Limb (tissue), 2 donors: ENCODE measurements at regions not wholly inside any gene's neighbourhood (a gene's known extent, or its start where the extent isn't known, plus 50 kb on each side); places are given as distances from the start of the nearest gene placed in this dataset.
"Not testable (repeated sequence)": the region's sequence is repeated elsewhere in the genome, so short reads cannot be mapped to it uniquely, and the experiment has no call there.

Experiments
- DNase-seq, 2 donors: peaks; one replicate each; pipeline ENCODE4 v3.0.0-alpha.2; 2016; ENCODE audit errors: extremely low spot score in 2 of 2

DNA sequence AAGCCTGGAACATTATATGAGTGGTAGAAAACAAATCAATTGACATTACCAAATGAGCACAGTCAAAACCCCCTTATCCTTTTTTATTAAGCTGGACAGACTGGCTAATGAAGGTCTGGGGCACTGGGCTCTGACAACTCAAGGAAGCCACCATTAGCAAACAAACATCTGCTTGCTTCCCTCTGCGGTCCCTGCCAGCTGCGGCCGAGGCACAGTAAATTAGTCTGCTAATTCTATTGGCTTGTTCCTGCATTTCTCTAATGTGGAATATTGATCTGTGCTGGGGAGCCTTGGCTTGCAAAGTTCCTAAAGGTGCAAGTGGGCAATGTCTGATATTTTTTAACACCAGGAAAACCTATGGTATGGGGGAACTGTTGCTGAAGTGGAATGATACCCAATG is 300.3 kb downstream of the MTX2 start:
- no peak for DNase-seq

DNA sequence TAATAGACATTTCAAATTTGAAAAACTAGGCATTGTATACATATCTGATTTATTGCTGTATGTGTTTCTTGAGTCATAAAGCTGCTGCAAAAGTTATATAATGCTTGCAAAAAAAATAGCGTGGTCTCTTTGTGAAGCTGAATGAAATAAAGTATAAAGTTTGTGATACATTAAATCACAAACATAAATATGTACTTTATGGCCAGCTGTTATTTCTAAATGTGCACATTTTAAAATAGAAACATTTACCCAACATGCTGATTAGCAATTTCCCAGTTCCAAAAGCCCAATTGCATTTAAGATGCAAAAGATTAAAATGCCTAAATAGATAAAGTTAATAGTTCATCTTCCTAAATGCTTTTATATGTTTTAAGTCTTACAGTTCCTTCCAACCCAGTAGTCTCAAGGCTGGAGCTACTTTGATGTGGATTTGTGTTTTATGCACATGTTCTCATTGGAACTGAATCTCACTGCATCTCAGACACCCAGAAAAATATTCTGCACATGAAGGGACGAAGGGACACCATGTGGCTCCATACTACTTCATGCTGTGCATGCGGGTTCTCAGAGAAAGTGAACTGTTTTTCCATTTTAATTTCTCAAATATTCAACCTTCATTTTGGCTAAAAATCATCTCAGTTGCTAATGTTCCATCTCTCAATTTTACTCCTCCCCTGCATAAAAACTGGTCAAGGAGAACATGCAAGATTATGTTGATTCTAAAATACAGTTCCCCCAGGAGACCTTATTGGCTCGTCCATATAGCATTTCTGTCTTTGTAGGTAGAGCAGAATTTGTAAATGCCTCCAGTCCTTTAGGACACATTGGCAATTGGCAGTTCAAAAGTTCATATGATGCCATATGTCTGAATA is 304.6 kb downstream of the MTX2 start:
- no peak for DNase-seq

DNA sequence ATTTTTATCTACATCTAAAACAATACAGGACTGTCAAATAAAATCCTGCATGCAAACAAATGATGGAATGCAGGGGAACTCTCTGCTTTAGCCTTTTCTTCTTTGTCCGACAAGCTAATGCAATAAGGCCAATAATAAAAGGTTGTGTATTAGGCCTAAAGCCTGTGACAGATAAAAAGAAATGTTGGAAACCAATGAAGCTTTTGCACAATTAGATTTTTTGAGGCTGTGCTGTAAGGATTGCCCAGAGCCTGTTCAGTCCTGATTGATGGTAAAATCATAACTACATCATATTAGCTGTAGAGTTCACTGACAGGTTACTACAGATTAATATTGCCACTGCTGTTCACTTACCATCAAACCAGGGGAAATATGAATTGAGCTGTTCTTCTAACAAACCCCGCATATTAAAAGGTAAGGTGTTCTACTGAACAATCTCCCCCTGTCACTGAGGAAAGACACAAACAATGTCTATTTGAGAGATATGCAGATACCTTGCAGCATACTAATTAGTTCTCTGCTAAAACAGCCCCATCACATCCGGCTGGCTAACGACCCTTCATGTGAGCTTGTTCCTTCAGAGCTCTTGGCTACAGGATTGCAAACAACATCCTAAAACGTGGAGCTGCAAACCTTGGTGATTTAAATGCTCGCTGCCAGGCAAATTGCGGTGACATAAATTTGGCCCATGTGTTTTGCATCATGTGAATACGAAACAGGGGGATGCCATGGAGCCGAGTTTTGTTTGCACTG is 305.4 kb downstream of the MTX2 start:
- DNase-seq, result no peak

DNA sequence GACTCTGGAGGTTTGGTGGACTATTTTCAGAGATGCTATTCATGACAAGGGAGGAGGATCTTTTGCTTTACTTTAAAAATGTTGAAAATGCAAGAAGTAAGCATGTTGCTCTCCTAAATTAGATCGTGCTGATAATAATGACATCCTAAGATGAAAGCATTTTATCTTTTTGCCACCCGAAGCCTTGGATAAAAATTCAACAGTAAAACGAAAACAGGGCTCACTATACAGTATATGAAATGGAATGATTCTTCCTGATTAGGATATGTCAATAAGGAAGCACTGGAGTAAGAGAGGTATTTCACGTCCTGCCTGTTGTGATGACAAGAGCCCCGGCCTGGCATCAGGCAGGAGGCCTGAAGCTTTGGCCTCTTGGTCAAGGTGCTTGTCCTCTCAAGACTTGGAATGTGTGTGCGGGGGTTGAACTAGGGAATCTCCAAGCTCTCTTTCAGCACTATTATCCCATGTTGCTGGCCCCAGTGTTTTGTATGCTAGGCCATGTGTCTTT is 306.0 kb downstream of the MTX2 start:
- DNase-seq, result no peak

DNA sequence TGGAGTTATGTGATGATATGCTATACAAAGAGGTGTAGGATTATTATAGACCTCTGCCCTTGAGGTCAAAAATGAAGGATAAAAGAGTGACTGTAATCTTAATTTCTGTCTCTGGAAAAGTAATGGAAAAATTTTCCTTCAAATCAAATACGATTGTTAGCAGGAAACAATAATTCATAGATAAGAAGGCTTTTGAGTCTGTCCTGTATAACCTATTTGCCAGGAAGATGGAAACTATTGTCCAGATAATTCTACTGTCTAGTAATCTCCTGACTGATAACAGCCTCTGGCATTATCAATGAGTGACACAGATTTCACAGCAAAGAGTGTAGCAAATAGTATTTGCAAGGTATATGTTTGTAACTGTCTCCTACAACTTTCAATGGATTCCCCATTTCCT is 307.8 kb downstream of the MTX2 start:
- no peak for DNase-seq

DNA sequence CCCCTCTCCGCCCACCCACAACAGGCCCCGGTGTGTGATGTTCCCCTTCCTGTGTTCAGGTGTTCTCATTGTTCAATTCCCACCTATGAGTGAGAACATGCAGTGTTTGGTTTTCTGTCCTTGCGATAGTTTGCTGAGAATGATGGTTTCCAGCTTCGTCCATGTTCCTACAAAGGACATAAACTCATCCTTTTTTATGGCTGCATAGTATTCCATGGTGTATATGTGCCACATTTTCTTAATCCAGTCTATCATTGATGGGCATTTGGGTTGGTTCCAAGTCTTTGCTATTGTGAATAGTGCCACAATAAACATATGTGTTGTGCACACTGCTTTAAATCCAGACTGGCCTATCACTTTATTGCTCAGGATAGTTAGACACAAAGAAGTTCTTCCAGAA is 309.1 kb downstream of the MTX2 start:
- DNase-seq, result not testable (repeated sequence)

DNA sequence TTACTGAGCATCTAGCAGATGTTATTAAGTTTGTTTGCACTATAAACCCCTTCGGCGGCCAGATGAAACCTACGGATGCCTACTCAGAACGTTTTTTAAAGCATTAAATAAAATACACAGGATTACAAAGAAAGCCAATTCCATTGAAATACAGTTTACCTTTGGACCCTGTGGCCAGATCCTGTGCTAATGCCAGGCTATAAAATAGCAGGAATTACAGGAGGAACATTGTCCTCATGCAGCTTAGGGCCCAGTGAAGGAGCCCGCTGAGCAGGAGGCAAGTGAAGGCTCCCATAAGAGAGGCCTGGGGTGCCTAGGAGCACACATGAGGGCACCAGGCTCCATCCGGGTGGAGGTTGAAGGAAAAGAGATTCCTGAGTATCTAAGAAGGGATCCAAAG is 310.4 kb downstream of the MTX2 start:
- no peak for DNase-seq

DNA sequence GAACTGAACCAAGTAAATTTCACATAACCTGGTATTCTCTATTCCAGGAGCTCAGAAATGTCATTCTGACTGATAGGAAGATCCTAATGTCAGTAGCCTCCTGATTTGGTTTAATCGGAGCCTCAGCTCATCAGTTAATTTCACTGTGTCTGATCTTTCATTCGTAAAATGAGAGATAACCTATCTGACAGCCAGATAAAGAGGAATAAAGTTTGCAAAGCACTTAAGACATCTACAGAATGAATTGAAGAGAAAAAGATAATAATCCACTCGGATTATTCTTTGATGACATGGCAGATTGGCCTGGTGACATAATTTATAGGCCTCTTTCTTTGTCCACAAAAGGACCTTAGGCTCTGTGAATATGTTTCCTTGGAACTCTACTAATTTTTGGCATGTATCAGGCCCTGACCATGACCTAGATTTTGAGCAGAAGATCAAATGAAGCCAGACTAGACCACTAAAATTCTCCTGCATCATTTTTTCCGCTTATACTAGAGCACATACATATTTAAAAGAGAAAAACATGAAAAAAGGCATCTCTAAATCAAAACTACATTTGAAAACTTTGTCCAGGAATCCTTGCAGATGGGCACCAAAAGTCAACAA is 312.4 kb downstream of the MTX2 start:
- DNase-seq, result no peak

DNA sequence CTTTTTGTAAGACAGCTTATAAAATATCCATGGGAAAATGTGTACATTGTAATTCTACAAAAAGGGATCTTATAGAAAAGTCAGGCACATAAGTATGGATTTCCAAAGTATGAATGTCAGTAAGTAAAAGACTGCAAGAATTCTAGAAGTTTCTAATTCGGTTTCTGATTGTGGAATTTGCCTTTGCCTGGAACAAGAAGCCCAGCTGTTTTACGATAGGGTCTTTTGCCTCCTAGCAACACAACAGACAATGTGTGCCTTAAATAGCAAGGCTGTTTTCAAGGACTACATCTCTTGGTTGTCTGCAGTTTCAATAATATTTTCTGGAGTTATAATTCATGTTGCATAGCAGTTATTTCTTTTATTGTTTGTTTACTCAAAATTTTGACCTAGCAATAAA is 312.9 kb downstream of the MTX2 start:
- peak in 1 of 2 donors; percentile 48 for DNase-seq

DNA sequence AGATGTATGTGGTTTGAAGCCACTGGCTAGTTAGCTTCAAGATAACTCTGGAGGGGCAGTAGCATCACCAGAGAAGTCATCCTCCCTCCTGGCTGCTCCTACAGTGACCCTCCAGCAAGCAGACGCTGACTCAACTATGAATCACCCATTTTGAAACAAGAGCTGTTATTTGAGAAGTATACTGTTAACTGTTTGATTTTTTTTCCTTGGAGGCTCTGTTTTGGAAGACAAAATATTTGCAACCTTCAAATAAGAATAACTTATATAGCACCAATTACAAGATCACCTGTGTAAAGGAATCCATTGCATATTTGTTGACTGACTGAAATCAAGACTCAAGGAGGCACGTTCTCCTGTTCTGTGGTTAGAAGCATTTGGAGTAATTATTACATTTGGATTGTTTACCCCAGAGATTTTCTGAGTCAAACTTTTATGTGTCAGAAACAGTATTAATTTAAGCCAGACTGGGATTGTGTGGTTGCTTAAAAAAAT is 313.8 kb downstream of the MTX2 start:
- peak in 1 of 2 donors; percentile 45 for DNase-seq

DNA sequence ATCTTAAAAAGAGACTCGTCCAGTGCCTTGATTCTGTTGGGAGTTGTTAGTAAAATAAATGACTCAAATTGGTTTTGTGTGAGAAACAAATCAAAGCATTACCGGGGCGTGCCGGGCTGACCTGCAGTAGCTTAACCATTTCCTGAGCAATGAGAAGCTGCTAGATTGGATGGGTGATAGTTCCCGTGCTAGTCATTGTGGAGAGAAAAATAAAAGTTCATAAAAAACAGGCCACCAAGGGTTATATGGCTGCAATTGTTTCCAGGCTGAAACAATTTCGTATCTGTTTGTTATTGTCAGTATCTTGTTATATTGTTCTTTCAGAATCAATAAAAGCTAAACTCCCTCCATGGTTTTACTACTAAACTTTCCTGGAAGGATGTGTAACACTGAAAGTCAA is 314.4 kb downstream of the MTX2 start:
- no peak for DNase-seq

DNA sequence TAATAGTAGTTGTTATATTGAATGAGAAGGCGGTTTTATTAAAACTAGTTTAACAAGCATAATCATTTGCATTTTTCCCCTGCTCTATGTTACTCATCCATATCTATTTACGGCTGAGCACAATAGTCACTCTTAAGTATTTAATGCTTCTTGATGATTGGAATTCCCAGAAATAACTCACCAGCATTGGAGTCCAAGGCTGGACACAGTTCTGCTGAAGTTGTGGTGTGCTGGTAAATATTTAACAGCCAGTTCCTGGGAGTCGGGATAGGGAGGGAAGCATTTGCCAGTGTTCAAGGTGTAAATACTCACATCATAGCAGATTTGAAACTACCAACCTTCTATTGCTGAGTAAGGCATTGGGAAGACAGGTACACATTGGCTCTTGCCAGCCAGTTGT is 315.1 kb downstream of the MTX2 start:
- no peak for DNase-seq

DNA sequence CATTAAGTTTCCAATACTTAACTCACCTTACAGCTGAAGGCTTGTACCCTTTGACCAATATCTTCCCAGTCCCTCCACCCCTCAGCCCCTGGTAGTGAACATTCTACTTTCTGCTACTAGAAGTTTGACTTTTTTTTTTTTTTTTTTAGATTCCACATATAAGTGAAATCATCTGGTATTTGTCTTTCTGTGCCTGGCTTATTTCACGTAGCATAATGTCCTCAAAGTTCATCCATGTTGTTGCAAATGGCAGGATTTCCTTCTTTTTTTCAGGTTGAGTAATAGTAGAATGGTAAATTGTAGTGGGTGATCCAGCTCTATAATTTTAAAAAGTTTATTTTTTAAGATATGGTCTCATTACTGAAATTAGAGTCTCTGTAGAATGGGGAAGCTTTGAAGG is 316.0 kb downstream of the MTX2 start:
- DNase-seq, result no peak

DNA sequence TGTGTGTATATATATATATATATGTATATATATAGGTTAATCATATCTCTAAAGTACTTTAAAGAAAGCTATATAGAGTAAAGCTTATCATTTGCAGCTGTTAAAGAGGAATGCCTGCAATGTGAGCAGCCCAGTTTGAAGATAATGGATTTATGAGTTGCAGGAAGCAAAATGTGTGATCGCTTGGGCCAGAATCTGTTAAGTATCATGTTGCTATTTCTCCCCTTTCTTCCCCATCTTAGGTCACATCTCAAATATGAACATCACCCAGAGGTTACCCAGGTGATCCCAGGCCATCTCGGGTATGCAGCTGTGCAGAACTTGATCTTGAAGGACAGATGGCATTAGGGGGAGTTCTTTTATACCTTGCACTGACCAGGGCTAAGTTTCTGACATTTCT is 316.5 kb downstream of the MTX2 start:
- peak in 1 of 2 donors; percentile 24 for DNase-seq

DNA sequence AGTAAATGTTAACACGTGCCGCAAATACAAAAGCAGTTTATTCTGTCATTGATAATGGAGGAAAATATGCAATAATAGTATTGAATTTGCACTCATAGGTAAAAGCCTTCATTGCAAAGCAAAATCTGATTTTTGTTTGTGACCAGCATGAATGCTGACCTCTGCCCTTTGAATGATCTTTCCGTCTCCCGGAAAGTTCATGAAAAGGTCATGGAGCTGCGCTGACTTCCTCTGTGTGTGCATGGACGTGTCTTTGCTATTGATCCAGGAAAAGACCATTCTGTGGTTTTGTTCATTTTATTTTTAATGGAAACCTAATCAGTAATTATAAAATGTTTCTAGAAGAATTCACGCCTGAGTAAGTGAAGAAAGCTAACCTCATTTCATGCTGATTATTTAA is 320.0 kb downstream of the MTX2 start:
- no peak for DNase-seq

DNA sequence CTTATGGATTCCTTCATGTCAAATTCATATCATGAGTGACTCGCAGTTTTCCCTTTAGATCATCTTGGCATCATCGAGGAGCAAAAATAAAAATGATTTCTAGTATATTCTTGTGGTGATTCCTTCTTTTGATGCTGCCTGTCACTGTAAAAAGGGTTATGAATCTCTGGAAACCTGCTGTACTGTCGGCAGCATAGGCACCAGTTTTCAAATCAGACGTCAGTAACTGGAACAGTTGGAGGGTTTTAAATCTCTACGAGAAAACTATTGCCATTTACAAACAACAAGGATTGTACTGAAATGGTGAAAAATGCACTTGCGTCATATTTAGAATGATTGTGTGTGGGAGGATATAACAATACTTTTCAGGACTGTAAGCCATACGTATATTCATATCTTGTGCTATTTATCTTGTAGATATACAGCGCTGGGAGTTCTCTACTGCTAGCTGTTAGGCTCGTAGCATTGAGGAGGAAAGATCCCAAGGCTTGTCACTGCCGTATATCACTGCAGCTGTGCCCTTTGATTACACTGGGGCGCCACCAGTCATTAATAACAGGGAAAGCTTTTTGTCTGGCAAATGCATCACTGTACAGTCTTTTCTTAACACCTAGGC is 320.7 kb downstream of the MTX2 start:
- peak in 1 of 2 donors; percentile 34 for DNase-seq

DNA sequence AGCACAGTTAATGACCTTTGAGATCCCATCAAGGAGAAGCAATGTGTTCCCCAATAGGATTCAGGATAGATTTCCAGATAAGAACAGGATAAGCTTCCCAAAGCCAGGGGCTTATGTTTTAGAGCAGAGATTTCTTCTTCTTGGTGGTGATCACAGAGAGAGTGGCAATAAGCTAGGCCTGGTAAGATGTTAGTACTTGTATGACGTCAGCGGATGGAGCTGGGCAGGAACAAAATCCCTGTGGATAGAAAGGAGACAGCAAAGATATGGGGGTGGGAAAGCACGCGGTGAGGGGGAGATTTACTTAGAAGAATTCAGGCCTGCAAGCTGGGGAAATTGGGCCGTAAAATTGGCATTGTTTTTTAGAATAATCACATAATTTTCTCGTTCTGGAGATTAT is 323.0 kb downstream of the MTX2 start:
- no peak for DNase-seq

DNA sequence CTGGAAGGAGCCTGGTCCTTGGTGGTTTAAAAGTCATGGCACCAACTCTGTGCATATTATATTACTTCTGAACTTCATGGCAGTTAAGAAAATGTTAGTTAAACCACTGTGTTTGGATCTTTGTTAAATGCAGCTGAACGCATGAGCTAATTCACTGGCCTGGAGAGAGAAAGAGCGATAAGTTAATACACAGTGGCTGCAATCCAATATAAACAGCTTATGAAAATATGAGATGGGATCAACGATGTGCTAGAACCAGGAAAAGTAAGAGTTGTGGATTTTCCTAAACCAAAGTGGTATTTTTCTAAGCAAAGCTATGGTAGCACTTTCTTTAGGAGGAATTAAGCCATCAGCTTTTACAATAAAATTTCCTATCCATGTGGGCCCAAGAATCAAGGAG is 326.7 kb downstream of the MTX2 start:
- no peak for DNase-seq

DNA sequence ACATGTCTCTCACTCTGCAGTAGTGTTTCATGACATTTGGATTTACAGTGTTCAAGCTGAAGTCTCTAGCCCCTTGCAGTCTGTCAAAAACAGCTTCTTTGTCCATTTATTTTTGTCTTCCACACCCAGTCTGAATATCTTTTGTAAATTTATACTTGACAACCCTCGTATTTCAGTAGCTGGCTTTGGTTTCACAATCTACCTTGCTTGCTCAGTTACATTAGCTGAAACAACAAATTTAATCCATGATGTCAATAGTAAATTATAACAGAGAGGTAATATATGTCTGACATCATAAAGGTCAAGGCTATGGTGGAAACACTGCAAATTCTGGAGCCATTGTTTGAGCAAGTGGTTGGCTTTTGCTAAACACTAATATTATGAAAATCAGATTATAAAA is 328.7 kb downstream of the MTX2 start:
- DNase-seq, result no peak

DNA sequence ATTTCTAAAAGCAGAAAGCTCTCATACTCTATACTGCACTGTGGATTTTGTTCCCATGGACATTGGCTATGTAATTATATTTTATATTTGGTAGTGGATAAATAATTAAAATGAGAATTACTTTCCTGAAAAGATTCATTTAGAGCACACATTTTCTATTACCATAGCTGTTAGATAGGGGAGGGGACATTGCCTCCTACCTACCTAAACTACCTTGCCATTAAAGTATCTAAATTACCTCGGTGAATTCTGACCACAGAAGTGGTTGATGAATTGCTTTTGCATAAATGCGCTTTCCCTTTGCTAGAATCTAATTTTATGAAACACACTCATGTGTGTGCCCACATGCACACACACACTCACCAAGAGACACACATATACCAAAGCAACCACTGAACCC is 329.1 kb downstream of the MTX2 start:
- no peak for DNase-seq

DNA sequence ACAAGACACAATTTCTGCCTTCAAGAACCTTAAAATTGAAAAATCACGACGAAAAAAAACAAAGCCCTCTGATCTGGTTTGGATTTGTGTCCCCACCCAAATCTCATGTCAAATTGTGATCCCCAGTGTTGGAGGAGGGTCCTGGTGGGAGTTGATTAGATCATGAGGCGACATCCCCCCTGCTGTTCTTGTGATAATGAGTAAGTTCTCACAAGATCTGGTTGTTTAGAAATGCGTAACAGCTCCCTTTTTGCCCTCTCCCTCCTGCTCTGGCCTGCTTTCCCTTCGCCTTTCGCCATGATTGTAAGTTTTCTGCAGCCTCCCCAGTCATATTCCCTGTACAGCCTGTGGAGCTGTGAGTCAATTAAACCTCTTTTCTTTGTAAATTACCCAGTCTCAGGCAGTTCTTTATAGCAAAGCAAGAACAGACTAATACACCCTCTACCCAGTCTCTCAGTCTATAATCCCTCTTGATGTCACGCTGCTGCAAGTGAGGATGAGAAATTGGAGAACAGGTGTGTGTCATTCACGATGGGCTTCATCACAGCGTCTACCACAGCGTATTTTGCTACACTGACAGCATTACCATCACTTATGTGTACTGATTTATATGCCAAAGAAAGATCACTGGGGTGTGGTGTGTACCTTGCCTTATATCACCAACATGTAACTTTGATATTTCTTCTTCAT is 330.7 kb downstream of the MTX2 start:
- no peak for DNase-seq
